ENCODE measurements at regions not wholly inside any gene's neighbourhood (a gene's known extent, or its start where the extent isn't known, plus 50 kb on each side); places are given as distances from the start of the nearest gene placed in this dataset.

DNA sequence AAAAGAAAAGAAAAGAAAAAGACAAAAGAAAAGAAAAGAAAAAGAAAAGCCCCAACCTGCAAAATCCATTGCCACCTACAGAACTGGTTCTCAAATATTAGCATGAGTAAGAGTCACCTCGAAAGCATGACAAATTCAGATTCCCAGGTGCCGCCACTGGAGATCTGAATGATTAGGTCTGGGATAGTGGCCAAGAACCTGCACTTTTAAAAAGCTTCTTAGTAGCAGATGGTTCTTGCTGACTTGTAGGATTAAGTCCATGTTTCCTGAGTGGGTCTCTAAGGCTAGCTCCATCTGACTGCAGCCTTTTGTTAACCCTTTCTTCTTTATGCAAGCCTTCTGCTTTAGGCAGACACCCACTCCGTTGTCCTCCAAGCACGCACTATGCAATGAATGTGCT is 178.5 kb upstream of the CDH18 start:
- Mint-ChIP-seq H3K27me3 (ENCODE audit: low read depth) (no peaks in the 10 kb centered on the region), H3K4me1 (ENCODE audit: low read depth) (no peaks in the 10 kb centered on the region), H3K9me3 (ENCODE audit: insufficient read depth) (peaks cover 1% of the 10 kb centered on the region), H3K4me3 (no peak overlapping the region), H3K27ac (no peak overlapping the region), H3K36me3 (ENCODE audit: low read depth) (no peaks in the 10 kb centered on the region)
- DNase-seq (no peak), ATAC-seq (no peak)
- POLR2A ChIA-PET = no interaction called here
- CTCF ChIA-PET = no interaction called here

DNA sequence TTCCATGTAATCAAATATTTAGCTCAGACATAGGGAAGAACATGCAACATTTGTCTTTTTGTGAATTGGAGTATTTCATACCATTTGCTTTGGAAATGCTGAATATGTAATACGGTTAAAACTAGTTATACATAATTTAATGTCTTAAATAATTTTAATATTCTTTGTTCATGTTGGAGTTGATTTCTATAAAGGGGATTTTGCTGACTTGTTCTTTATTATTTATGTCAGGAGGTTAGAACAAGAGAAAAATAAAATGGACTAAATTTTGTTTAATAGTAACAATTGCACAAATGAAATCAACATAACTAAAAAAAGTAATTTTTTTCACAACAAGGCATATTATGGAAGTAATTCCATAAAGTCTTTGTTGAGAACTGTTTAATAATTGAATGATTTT is 170.0 kb upstream of the CDH18 start:
- DNase-seq (no peak), ATAC-seq (no peak)
- no peaks in the 10 kb centered on the region for H3K27me3 Mint-ChIP-seq (ENCODE audit: low read depth)
- CTCF ChIA-PET = no interaction called here
- peaks cover 23% of the 10 kb centered on the region for H3K9me3 Mint-ChIP-seq (ENCODE audit: insufficient read depth)
- POLR2A ChIA-PET = no interaction called here
- H3K36me3 Mint-ChIP-seq (ENCODE audit: low read depth) = no peaks in the 10 kb centered on the region
- no peaks in the 10 kb centered on the region for H3K4me1 Mint-ChIP-seq (ENCODE audit: low read depth)
- no peak overlapping the region for H3K4me3 Mint-ChIP-seq
- no peak overlapping the region for H3K27ac Mint-ChIP-seq

DNA sequence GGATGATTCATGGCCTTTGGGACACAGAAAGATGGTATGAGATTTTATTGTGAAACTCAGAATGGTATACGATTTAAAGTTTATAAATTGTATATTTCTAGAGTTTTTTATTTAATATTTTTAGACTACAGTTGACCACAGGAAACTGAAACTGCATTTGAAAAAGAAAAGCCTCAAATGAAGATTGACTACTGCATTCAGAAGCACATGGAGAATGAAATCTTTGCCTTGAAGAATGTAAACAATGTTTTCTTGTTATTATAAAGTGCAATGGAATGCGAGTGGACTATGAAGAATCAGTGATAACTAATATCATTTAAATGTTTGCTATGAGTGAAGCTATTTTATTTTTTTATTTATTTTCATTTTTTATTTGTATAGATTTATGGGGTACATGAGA is 169.1 kb upstream of the CDH18 start:
- Mint-ChIP-seq H3K27ac (no peak overlapping the region), H3K4me1 (ENCODE audit: low read depth) (no peaks in the 10 kb centered on the region), H3K27me3 (ENCODE audit: low read depth) (no peaks in the 10 kb centered on the region), H3K36me3 (ENCODE audit: low read depth) (no peaks in the 10 kb centered on the region), H3K4me3 (no peak overlapping the region), H3K9me3 (ENCODE audit: insufficient read depth) (peaks cover 23% of the 10 kb centered on the region)
- no peak for ATAC-seq
- ChIA-PET POLR2A (no interaction called here), CTCF (no interaction called here)
- DNase-seq = no peak

DNA sequence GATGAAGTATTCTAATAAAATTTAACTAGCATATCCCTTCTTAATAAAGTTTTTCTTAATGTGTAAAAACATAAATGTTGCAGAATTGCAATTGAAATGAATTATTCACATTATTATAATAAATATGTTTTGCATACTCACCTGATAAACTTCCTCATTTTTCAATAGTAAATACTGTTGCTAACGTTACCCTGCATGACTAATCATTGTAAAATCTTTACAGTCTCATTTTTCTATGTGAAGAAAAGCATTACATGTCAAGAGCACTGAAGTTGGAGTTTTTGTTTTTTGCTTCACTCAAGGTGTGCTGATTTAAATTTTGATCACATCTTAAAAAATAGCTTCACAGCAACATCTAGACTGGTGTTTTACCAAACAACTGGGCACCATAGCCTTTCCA is 157.2 kb upstream of the CDH18 start:
- DNase-seq = no peak
- Mint-ChIP-seq H3K4me1 (ENCODE audit: low read depth) (no peaks in the 10 kb centered on the region), H3K27me3 (ENCODE audit: low read depth) (no peaks in the 10 kb centered on the region), H3K4me3 (no peak overlapping the region), H3K36me3 (ENCODE audit: low read depth) (no peaks in the 10 kb centered on the region), H3K27ac (no peak overlapping the region), H3K9me3 (ENCODE audit: insufficient read depth) (peaks cover 12% of the 10 kb centered on the region)
- ChIA-PET CTCF (no interaction called here), POLR2A (no interaction called here)
- ATAC-seq = no peak

DNA sequence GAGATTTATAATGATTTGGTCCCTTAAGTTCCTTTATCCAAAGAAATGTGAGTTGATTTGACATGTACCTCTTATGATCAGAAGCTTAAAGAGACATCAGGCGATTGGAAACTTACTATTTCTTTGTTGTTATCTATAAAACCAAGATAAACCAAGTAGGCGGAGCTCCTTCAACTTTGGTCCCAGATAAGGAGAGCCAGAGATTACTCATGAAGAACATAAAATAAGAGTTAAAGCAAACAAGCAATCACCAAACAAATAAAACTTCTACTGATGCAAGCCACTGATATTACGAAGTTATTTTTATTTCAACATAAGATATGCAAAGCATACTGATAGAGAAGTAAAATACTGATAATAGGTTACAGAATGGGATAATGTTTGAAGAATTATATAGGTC is 141.5 kb upstream of the CDH18 start:
- Mint-ChIP-seq H3K27me3 (ENCODE audit: low read depth) (no peaks in the 10 kb centered on the region), H3K4me1 (ENCODE audit: low read depth) (no peaks in the 10 kb centered on the region), H3K9me3 (ENCODE audit: insufficient read depth) (peaks cover 29% of the 10 kb centered on the region), H3K27ac (no peak overlapping the region), H3K4me3 (no peak overlapping the region), H3K36me3 (ENCODE audit: low read depth) (no peaks in the 10 kb centered on the region)
- ChIA-PET CTCF (no interaction called here), POLR2A (no interaction called here)
- DNase-seq = no peak
- ATAC-seq = no peak

DNA sequence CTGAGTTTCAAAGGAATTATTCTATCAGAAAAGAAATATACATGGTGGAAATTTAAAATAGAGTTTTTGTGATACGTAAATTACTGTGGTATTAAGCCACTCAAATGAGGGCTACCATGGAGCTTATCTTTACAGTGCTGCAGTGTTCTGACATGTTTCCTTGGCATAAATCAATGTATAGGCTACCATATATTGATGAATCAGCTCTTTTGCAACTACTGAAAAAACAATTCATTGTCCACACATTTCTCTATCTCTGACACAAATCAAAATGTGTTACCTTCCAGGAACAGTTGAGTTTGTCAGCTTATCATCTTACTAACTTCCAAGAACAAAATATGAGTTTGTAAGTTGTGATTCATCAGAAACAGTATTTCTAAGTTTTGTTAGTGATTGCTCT is 140.3 kb upstream of the CDH18 start:
- ChIA-PET CTCF (no interaction called here), POLR2A (no interaction called here)
- Mint-ChIP-seq H3K27me3 (ENCODE audit: low read depth) (no peaks in the 10 kb centered on the region), H3K9me3 (ENCODE audit: insufficient read depth) (peaks cover 25% of the 10 kb centered on the region), H3K36me3 (ENCODE audit: low read depth) (no peaks in the 10 kb centered on the region), H3K4me1 (ENCODE audit: low read depth) (no peaks in the 10 kb centered on the region), H3K4me3 (no peak overlapping the region), H3K27ac (no peak overlapping the region)
- no peak for DNase-seq
- no peak for ATAC-seq

DNA sequence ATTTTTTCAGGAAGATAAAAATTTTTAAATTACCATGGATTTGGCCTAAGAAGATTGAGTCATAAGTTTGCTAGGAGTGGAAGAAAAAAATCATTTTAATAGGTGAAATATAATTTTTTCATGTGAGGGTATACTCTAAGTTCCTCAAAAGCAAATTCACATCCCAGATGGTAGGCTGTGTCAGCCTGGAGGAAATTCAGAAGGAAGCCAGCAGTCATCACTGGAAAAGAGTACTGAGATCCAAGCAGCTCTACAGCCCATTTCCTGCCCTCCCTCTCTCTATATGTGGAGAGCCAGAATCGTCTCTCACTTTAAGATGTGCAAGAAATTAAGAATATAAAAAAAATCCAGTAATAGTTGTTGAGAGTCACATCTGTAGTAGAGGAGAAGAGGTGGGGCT is 126.5 kb upstream of the CDH18 start:
- no peak for DNase-seq
- ATAC-seq = no peak
- no peak overlapping the region for H3K27ac Mint-ChIP-seq
- H3K27me3 Mint-ChIP-seq (ENCODE audit: low read depth) = no peaks in the 10 kb centered on the region
- H3K4me1 Mint-ChIP-seq (ENCODE audit: low read depth) = no peaks in the 10 kb centered on the region
- peaks cover 5% of the 10 kb centered on the region for H3K9me3 Mint-ChIP-seq (ENCODE audit: insufficient read depth)
- no peaks in the 10 kb centered on the region for H3K36me3 Mint-ChIP-seq (ENCODE audit: low read depth)
- H3K4me3 Mint-ChIP-seq = no peak overlapping the region
- CTCF ChIA-PET = no interaction called here
- POLR2A ChIA-PET = no interaction called here

DNA sequence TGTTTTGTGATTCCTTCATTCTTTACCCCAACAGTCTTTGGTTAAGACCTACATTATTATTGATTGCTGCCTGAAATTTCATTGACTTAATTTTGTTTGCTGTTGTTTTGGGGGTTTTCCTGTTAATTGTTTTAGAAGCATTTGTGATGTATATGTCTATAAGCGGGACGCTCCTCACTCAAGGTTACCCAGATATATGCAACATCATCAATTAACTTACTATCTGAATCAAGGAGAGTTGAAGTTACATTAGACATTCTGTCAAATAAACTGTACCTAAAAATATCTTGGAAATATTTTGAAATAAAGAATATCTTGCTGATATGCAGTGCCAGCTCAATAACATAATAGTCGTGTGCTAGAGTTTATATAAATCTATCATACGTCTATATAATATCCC is 125.9 kb upstream of the CDH18 start:
- peaks cover 5% of the 10 kb centered on the region for H3K9me3 Mint-ChIP-seq (ENCODE audit: insufficient read depth)
- CTCF ChIA-PET = no interaction called here
- H3K36me3 Mint-ChIP-seq (ENCODE audit: low read depth) = no peaks in the 10 kb centered on the region
- no peak overlapping the region for H3K27ac Mint-ChIP-seq
- no peak for ATAC-seq
- DNase-seq = no peak
- no peaks in the 10 kb centered on the region for H3K4me1 Mint-ChIP-seq (ENCODE audit: low read depth)
- H3K4me3 Mint-ChIP-seq = no peak overlapping the region
- no peaks in the 10 kb centered on the region for H3K27me3 Mint-ChIP-seq (ENCODE audit: low read depth)
- POLR2A ChIA-PET = no interaction called here

DNA sequence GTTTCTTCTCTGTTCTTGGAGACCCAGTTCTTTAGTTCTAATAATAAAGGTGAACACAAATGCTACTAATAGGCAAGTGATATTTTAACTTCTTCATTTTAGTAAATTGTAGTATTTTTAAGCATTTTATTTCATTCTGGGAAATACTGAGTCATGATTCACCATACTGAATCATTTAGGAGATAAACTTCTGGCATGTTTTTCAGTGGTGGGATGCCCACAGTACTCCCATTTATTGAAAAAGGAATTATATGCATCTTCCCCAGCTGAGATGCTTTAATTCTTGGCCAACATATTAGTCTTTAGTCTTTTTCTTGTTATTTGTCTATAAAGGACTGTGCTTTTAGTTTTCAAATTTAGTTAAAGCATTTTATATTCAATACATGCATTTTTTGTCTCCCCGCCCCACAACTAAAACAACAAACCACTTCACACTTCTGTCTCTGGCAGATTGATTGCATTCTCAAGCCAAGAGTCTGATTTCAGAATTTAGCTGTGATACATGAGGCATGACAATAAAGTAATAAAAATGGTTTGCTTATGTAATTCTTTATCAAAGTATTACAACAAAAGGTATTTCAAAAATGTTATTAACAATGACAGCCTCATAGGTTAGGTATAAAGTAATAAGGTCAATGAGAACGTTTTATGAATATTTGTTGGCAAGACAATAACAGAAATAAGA is 125.2 kb upstream of the CDH18 start:
- Mint-ChIP-seq H3K9me3 (ENCODE audit: insufficient read depth) (peaks cover 10% of the 10 kb centered on the region), H3K4me1 (ENCODE audit: low read depth) (no peaks in the 10 kb centered on the region), H3K4me3 (no peak overlapping the region), H3K27me3 (ENCODE audit: low read depth) (no peaks in the 10 kb centered on the region), H3K36me3 (ENCODE audit: low read depth) (no peaks in the 10 kb centered on the region), H3K27ac (no peak overlapping the region)
- ChIA-PET POLR2A (no interaction called here), CTCF (no interaction called here)
- ATAC-seq (no peak), DNase-seq (no peak)

DNA sequence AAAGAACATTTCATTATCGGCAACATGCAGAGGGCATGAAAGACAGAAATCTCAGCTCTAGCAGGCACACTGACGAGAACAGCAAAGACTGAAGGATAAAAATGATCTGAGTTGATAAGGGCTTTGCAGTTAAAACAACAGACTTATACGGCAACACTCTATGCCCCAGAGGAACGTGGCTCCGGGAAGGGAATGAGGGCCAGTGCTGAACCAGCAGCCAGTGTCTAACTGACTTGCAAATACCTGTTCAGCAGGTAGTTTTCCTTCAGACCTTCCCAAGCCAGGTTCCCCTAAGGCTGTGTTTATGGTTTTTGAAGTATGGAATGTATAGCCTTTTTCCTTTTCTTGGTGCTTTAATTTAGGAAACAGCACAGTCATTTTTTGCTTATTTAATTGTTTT is 121.3 kb upstream of the CDH18 start:
- Mint-ChIP-seq H3K27ac (no peak overlapping the region), H3K9me3 (ENCODE audit: insufficient read depth) (peaks cover 16% of the 10 kb centered on the region), H3K36me3 (ENCODE audit: low read depth) (no peaks in the 10 kb centered on the region), H3K4me1 (ENCODE audit: low read depth) (no peaks in the 10 kb centered on the region), H3K4me3 (no peak overlapping the region), H3K27me3 (ENCODE audit: low read depth) (no peaks in the 10 kb centered on the region)
- DNase-seq (no peak), ATAC-seq (no peak)
- ChIA-PET CTCF (no interaction called here), POLR2A (no interaction called here)

DNA sequence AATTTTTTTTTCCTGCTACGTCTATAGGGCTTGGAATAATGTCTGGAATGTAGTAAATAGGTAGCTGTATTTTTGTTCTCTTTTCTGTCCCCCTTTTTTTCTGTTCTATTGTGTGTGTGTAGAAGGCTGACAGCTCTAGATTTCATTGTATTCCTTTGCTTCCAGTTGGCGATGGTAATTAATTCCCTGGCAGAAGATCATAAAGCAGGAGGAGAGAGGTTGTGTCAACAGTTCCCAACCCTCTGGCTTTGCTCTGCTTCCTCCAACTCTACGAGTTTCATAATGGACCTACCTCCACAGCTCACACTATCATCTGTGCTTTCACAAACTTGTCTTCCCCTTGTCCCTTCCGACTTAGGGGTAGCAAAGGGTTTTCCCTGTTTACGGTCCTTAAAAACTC is 117.9 kb upstream of the CDH18 start:
- POLR2A ChIA-PET = no interaction called here
- ATAC-seq (no peak), DNase-seq (no peak)
- H3K9me3 Mint-ChIP-seq (ENCODE audit: insufficient read depth) = peaks cover 17% of the 10 kb centered on the region
- no peaks in the 10 kb centered on the region for H3K36me3 Mint-ChIP-seq (ENCODE audit: low read depth)
- H3K27ac Mint-ChIP-seq = no peak overlapping the region
- CTCF ChIA-PET = no interaction called here
- H3K27me3 Mint-ChIP-seq (ENCODE audit: low read depth) = no peaks in the 10 kb centered on the region
- no peaks in the 10 kb centered on the region for H3K4me1 Mint-ChIP-seq (ENCODE audit: low read depth)
- no peak overlapping the region for H3K4me3 Mint-ChIP-seq

DNA sequence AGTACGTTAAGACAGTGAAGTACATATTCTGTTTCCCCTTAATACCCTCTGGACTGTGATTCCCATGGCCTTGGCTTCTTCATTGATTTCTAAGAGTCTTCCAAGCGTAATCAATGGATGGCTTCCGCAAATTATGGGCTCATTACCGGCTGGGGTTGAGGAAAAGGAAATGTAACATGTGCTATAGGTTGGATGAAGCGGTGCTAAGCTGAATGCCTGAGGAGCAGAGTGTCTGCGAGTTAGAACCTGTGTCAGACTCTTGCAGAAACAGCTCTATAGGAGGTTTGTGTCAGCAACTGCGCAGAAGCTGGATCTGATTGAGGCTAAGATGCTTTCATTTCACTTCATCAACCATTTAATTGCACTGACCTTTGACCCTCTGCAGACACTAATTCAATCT is 114.3 kb upstream of the CDH18 start:
- H3K36me3 Mint-ChIP-seq (ENCODE audit: low read depth) = no peaks in the 10 kb centered on the region
- H3K27me3 Mint-ChIP-seq (ENCODE audit: low read depth) = no peaks in the 10 kb centered on the region
- H3K4me1 Mint-ChIP-seq (ENCODE audit: low read depth) = no peaks in the 10 kb centered on the region
- ChIA-PET POLR2A (no interaction called here), CTCF (no interaction called here)
- H3K9me3 Mint-ChIP-seq (ENCODE audit: insufficient read depth) = peaks cover 12% of the 10 kb centered on the region
- no peak overlapping the region for H3K4me3 Mint-ChIP-seq
- no peak overlapping the region for H3K27ac Mint-ChIP-seq
- DNase-seq (no peak), ATAC-seq (no peak)

DNA sequence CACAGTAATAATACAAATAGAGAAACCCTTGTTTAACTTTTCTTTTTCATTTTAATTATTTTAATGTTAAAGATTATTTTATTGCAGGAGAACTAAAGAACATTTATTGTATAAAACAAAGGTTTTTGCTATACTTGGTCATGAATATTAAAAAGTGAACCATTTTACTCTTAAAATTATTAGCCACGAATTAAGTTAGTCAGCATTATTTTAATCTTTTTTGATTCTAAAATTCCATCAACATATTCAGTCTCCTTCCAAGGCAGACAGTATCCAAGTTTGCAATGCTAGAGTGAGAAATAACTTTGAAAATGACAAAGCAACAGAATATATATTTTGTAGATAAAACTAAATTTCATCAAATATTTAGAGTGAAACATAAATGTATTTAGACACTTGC is 110.7 kb upstream of the CDH18 start:
- no peak overlapping the region for H3K27ac Mint-ChIP-seq
- ATAC-seq (no peak), DNase-seq (no peak)
- CTCF ChIA-PET = no interaction called here
- POLR2A ChIA-PET = no interaction called here
- H3K4me3 Mint-ChIP-seq = no peak overlapping the region
- no peaks in the 10 kb centered on the region for H3K36me3 Mint-ChIP-seq (ENCODE audit: low read depth)
- H3K4me1 Mint-ChIP-seq (ENCODE audit: low read depth) = no peaks in the 10 kb centered on the region
- H3K27me3 Mint-ChIP-seq (ENCODE audit: low read depth) = no peaks in the 10 kb centered on the region
- peaks cover 9% of the 10 kb centered on the region for H3K9me3 Mint-ChIP-seq (ENCODE audit: insufficient read depth)
